K562 (cell line): ENCODE measurements at regions not wholly inside any gene's neighbourhood (a gene's known extent, or its start where the extent isn't known, plus 50 kb on each side); places are given as distances from the start of the nearest gene placed in this dataset.
"Not testable (repeated sequence)": the region's sequence is repeated elsewhere in the genome, so short reads cannot be mapped to it uniquely, and the experiment has no call there.

Experiments used
- ATAC-seq: fragments of 200-7000 bp; cut with Tn5 transposase; 3 replicates; pipeline ENCODE4 v1.9.1; 2020; ENCODE audit warnings: moderate library complexity
- BruUV-seq: library from RNA; stranded (reverse); fragments of 400-500 nt; replicated peaks from 2 replicates; lab custom pipeline; 2021; lab: Mats Ljungman, UMichigan
- CTCF ChIA-PET: fragments of 300-600 bp; formaldehyde crosslinking; extraction: SDS; loops from one replicate; lab custom pipeline; 2021; ENCODE audit warnings: low intra/inter-chr PET ratio; lab: Yijun Ruan, JAX
- POLR2A ChIA-PET: fragments of 300-600, 350-650 bp; sonication (Branson Sonifier 250); formaldehyde crosslinking; extraction: SDS; loops from one replicate; lab custom pipeline; 2021; ENCODE audit warnings: antibody characterized with exemption, inconsistent platforms; lab: Yijun Ruan, JAX
- DNase-seq, 4 experiments: peaks; one replicate each; pipeline versions ENCODE4 v3.0.0 to v3.0.0-alpha.2; 2011 to 2018; ENCODE audit warnings: low spot score in 3 of 4, mixed read lengths in 3 of 4; ENCODE audit errors: extremely low read depth in 1 of 4
- FAIRE-seq: peaks from 2 replicates; lab custom pipeline; 2011; peaks lifted over from hg19 to GRCh38; lab: Jason Lieb, UNC
- H2AFZ ChIP-seq: 2 replicates; pipeline ENCODE4 v1.6.0; 2011; ENCODE audit warnings: low read depth, low read length, control low read depth, inconsistent platforms
- H3K27ac ChIP-seq: fragments of 200-600 bp; 3 replicates; pipeline ENCODE4 v1.8.0; 2011; ENCODE audit warnings: low read depth, mild to moderate bottlenecking, control low read depth, inconsistent platforms, low read length, moderate library complexity, mixed read lengths; ENCODE audit errors: extremely low read depth
- H3K27me3 ChIP-seq, 2 experiments: fragments of 300-600 bp in 1 of 2; 2 replicates in 1 of 2; 3 replicates in 1 of 2; pipeline versions ENCODE4 v1.6.0 to v1.8.0; 2011; ENCODE audit warnings: inconsistent platforms in 2 of 2, low read length in 2 of 2, mild to moderate bottlenecking in 1 of 2, mixed read lengths in 1 of 2, moderate library complexity in 1 of 2; ENCODE audit not compliant: control insufficient read depth in 2 of 2, insufficient read depth in 2 of 2
- H3K36me3 ChIP-seq: fragments of 300-600 bp; 3 replicates; pipeline ENCODE4 v1.8.0; 2011; ENCODE audit warnings: mild to moderate bottlenecking, low read length, inconsistent platforms; ENCODE audit not compliant: control insufficient read depth, insufficient read depth
- H3K4me1 ChIP-seq, 2 experiments: fragments of 200-600 bp in 1 of 2; replicated peaks in 1 of 2; 2 replicates in 1 of 2; 3 replicates in 1 of 2; pipeline versions ENCODE4 v1.5.1 to v1.8.0; 2011; ENCODE audit warnings: inconsistent platforms in 2 of 2, low read length in 2 of 2, mild to moderate bottlenecking in 1 of 2, mixed read lengths in 1 of 2, moderate library complexity in 1 of 2; ENCODE audit not compliant: control insufficient read depth in 2 of 2, insufficient read depth in 2 of 2
- H3K4me2 ChIP-seq: 2 replicates; pipeline ENCODE4 v1.6.1; 2011; ENCODE audit warnings: low read length, control low read depth, inconsistent platforms, mixed read lengths; ENCODE audit not compliant: insufficient read depth
- H3K4me3 ChIP-seq: fragments of 200-600 bp; sonication (generic), shearing (Covaris generic); 2 replicates; pipeline ENCODE4 v1.5.1; 2016; ENCODE audit warnings: control low read depth, inconsistent platforms
- H3K79me2 ChIP-seq: fragments of 200-600 bp; 3 replicates; pipeline ENCODE4 v1.8.0; 2011; ENCODE audit warnings: low read length, inconsistent platforms; ENCODE audit not compliant: control insufficient read depth, insufficient read depth
- H3K9ac ChIP-seq, 2 experiments: 2 replicates each; pipeline versions ENCODE4 v1.6.0 to v1.6.1; 2011; ENCODE audit warnings: low read depth in 2 of 2, low read length in 2 of 2, control low read depth in 1 of 2, inconsistent platforms in 1 of 2, mild to moderate bottlenecking in 1 of 2, mixed read lengths in 1 of 2; ENCODE audit not compliant: insufficient read depth in 1 of 2
- H3K9me1 ChIP-seq: one replicate; pipeline ENCODE4 v1.6.0; 2011; ENCODE audit warnings: inconsistent platforms, mild to moderate bottlenecking, low read length, moderate library complexity; ENCODE audit not compliant: control insufficient read depth, insufficient read depth
- H3K9me3 ChIP-seq: replicated peaks from 2 replicates; pipeline ENCODE4 v1.5.1; 2011; ENCODE audit warnings: low read depth, low read length, inconsistent platforms; ENCODE audit not compliant: control insufficient read depth, insufficient read depth
- H4K20me1 ChIP-seq: replicated peaks from 2 replicates; pipeline ENCODE4 v1.6.1; 2011; ENCODE audit warnings: low read length, inconsistent platforms, mixed read lengths; ENCODE audit not compliant: control insufficient read depth, insufficient read depth
- CCAR2 ChIP-seq: fragments of 200-400 bp; formaldehyde crosslinking; IDR thresholded peaks from 2 replicates; pipeline ENCODE4 v1.6.1; 2017; ENCODE audit warnings: mild to moderate bottlenecking, low read depth, low read length
- DNMT1 ChIP-seq: fragments of 450-650 bp; IDR thresholded peaks from 2 replicates; pipeline ENCODE4 v1.6.1; 2016; ENCODE audit warnings: antibody characterized with exemption, mild to moderate bottlenecking
- KLF1 ChIP-seq: fragments of 450-650 bp; IDR thresholded peaks from 2 replicates; pipeline ENCODE4 v1.6.1; 2016; ENCODE audit warnings: missing genetic modification characterization, missing compliant biosample characterization
- NRF1 ChIP-seq, 2 experiments: fragments of 450-650 bp; IDR thresholded peaks in 1 of 2; conservative IDR thresholded peaks in 1 of 2; 2 replicates each; pipeline ENCODE4 v1.6.1; 2014; ENCODE audit warnings: mild to moderate bottlenecking in 2 of 2
- SETDB1 ChIP-seq: IDR thresholded peaks from one replicate; pipeline ENCODE4 v1.6.1; 2012; ENCODE audit warnings: low read length, control low read depth, inconsistent platforms
- SIRT6 ChIP-seq: IDR thresholded peaks from one replicate; pipeline ENCODE4 v1.6.1; 2012; ENCODE audit warnings: low read depth, mild to moderate bottlenecking, control low read depth, inconsistent platforms, low read length, moderate library complexity
- USF1 ChIP-seq: sonication (generic); formaldehyde crosslinking; IDR thresholded peaks from 2 replicates; pipeline ENCODE4 v1.9.0; 2022; ENCODE audit warnings: mild to moderate bottlenecking, missing genetic modification reagents
- ZEB2 ChIP-seq: fragments of 450-650 bp; IDR thresholded peaks from 2 replicates; pipeline ENCODE4 v1.6.1; 2016
- ZNF507 ChIP-seq: conservative IDR thresholded peaks from 2 replicates; pipeline ENCODE4 v1.6.1; 2017; ENCODE audit warnings: missing genetic modification characterization, missing compliant biosample characterization
- WGBS: fragments of 100-300 bp; shearing (Covaris generic); methylation state at CpG from one replicate; pipeline ENCODE4 v1.1.6; 2016; ENCODE audit warnings: low coverage, mixed read lengths; ENCODE audit not compliant: insufficient coverage; ENCODE audit errors: missing lambda C conversion rate; 5-methylcytosine and 5-hydroxymethylcytosine counted together
- in situ Hi-C: fragments of 300-500 bp; cut with MboI; formaldehyde crosslinking; loops from 4 replicates; pipeline ENCODE4 v1.15.0; 2018; ENCODE audit warnings: inconsistent platforms, mixed read lengths
- intact Hi-C: fragments of 100-400 bp; cut with micrococcal nuclease; formaldehyde crosslinking; loops from 2 replicates; pipeline ENCODE4 v1.14.2; 2022

- no peak for TF ChIP-seq CCAR2
- no peak for TF ChIP-seq ZNF507 (tag)
Observed at GRCh38 chr9:61669352-61669751, 479.5 kb downstream of the SPATA31A7 start (continued).

GRCh38 chr9:61669831-61670505 is 480.1 kb downstream of the SPATA31A7 start:
- H3K4me2 ChIP-seq, CTCF ChIA-PET, BruUV-seq, H3K4me3 ChIP-seq, POLR2A ChIA-PET, intact Hi-C loops, H3K36me3 ChIP-seq, H3K79me2 ChIP-seq, H3K9me3 ChIP-seq, H3K27me3 ChIP-seq, H4K20me1 ChIP-seq, H2AFZ ChIP-seq, H3K27ac ChIP-seq, H3K9me1 ChIP-seq, ATAC-seq, H3K4me1 ChIP-seq, DNase-seq, H3K9ac ChIP-seq: not testable (repeated sequence)
- TF ChIP-seq NRF1 (conservative IDR thresholded peaks at IDR 0.05 in 1 of 2, IDR thresholded peaks at IDR 0.05 in 1 of 2): peak; percentile 72 to 77
- peak; percentile 89 for FAIRE-seq
- in situ Hi-C loops: loop anchor here (25.0 kb wide), 1 partner anchor 192 kb away; no protein-coding TSS in a partner anchor
- WGBS: 16% methylated on average over 14 of the region's 45 CpGs

GRCh38 chr9:61670616-61671015 is 480.8 kb downstream of the SPATA31A7 start:
- no TSS peak for BruUV-seq
- in situ Hi-C loops: loop anchor here (25.0 kb wide), 1 partner anchor 192 kb away; no protein-coding TSS in a partner anchor

More at GRCh38 chr9:61670616-61671015, 480.8 kb downstream of the SPATA31A7 start:
- no peaks in the 10 kb centered on the region for H3K9me1 ChIP-seq
- H3K36me3 ChIP-seq: no peaks in the 10 kb centered on the region
- peaks cover 0 to 5% of the 10 kb centered on the region in 2 experiments; a peak in 1 of 5 replicates for H3K27me3 ChIP-seq
- no peak for FAIRE-seq
- no peaks in the 10 kb centered on the region for H4K20me1 ChIP-seq
- H3K27ac ChIP-seq: no peak overlapping the region
- 26% methylated on average over 7 of the region's 20 CpGs for WGBS
- TF ChIP-seq DNMT1: no peak
- TF ChIP-seq ZEB2: no peak
- no peak for TF ChIP-seq NRF1 (conservative IDR thresholded peaks at IDR 0.05 in 1 of 2, IDR thresholded peaks at IDR 0.05 in 1 of 2)
- no peak for TF ChIP-seq USF1 (CRISPR knock-in tag)
- no peak for TF ChIP-seq SIRT6
- TF ChIP-seq SETDB1: no peak
- no peak for TF ChIP-seq KLF1 (tag)
- intact Hi-C loops: no loop called here
- H2AFZ ChIP-seq: no peak overlapping the region
- ChIA-PET POLR2A (no interaction called here), CTCF (no interaction called here)
- no peak overlapping the region for H3K4me2 ChIP-seq
- no peaks in the 10 kb centered on the region for H3K9me3 ChIP-seq
- no peak overlapping the region for H3K9ac ChIP-seq
- ATAC-seq: no peak
- peaks cover 0 to 6% of the 10 kb centered on the region in 2 experiments; a peak in 2 of 5 replicates for H3K4me1 ChIP-seq
- no peaks in the 10 kb centered on the region for H3K79me2 ChIP-seq
- no peak overlapping the region for H3K4me3 ChIP-seq
- no peak for DNase-seq
